Activated CD8-positive, alpha-beta memory T cell treated with anti-CD3 and anti-CD28 coated beads, Interleukin-2, amount 50 U/mL, for 1 hour (primary cell): ENCODE measurements at regions not wholly inside any gene's neighbourhood (a gene's known extent, or its start where the extent isn't known, plus 50 kb on each side); places are given as distances from the start of the nearest gene placed in this dataset.

Experiments used
- DNase-seq: peaks from one replicate; pipeline ENCODE4 v3.0.0-alpha.2; 2020; ENCODE audit errors: extremely low read depth

GRCh38 chr16:80418517-80419355 is 122.1 kb upstream of the DYNLRB2 start:
- no peak for DNase-seq

DNA sequence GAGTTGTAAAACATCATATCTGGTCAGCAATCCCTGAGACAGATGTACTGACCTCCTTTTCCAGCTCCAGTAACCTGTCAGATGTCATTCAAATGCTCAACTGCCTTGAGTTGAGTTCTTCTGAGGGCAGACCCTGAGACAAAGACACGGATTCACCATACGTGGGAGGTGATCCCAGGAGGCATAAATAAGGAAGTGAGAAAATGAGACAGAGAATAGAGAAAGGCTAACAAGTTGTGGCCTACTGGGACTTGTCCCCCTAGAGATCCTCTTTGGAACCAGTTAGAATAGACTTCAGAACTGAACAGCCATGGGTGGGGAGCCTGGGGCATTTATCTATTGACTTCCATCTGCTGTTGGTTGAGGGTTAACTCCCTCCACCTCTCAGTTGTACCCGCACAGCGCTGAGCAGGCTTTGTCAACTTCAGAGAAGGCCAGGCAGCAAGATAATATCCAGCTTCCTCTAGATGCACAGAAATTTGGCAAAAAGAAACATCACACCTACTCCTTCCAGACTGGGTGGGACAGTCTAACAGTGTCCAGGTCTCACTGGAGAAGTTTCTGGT is 123.0 kb upstream of the DYNLRB2 start:
- no peak for DNase-seq

DNA sequence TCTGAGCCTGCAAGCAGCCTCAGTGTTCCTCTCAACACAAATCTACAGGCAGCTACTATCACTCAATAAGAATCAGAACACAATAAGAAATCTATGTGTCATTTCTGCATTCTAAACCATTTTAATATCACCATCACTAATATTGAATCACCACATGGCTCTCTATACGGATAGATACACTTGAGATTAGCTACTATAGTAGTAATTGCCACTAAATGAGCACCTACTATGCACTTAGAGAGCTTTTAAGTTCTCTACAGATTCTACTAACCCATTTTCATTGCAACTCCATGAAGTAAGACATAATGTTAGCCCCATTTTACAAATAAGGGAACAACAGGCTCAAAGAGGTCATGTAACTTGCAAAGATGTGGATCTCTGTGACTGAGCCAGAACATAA is 132.8 kb upstream of the DYNLRB2 start:
- DNase-seq, result no peak

DNA sequence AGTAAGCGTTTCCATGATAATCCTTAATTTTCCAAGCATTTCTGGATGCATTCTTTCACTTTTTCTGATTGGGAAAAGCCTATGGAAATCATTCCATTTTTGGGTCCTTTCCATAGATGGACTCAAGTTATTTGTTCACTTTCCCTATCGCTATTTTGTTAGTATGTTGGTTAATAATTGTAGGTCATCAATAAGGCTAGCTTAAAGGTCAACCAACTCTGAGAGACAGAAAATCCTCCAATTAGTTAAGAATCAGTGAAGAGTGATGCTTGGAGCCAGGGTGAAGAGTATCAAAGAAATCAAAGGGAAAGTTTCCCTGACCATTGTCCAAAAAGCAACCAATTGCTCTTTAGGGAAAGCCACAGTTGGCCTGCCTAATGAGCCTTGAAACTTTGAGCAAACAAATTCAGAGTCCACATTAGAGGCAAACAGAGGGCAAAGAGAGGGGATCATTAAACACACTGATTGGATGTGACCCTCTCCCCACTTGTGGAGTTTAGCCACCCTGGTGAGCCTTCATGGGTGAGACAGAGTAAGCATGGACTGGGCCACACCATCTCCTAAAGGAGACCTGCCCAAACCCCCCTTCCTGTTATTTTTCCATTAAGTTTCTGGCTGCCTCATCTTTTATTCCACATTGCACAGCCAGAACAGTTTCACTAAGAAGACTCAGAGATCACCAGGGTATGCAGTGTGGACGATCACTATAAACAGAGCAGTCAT is 133.4 kb upstream of the DYNLRB2 start:
- no peak for DNase-seq

DNA sequence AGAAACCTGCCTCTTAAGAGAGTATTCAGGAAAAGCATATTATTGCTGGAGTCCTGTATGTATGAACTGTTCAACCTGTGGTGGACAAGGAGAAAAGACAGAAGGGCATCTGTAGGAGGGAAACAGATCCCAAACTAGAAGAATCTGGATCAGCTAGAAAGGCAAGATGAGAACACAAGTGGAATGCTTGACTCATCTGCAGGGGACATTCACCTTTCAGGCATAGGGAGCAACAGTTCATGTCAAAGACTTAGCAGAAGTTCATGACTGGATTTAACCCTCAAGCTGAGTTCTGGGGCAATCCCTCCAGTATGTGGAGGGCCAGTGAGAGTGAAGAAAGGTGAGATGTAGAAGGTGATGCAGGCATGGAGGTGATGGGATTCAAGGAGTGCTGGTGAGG is 135.9 kb upstream of the DYNLRB2 start:
- DNase-seq, result no peak

DNA sequence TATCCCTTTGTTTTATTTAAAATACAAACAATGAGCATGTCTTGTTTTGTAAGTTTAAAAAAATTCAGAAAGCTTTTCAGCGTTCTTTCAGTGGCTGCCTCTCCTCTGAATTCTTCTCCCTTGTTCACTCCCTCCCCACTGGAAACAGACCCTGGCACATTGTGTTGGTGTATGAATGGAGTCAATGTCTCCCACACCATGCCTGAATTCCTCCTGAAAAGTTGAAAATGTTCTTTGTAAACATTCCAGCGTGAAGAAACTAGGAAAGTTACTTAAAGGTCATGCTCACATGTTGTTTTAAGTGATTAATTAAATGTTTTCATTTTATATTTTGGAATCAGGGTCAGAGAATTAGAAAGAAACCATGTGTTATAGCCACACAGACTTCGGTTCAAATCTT is 136.9 kb upstream of the DYNLRB2 start:
- DNase-seq, result no peak

DNA sequence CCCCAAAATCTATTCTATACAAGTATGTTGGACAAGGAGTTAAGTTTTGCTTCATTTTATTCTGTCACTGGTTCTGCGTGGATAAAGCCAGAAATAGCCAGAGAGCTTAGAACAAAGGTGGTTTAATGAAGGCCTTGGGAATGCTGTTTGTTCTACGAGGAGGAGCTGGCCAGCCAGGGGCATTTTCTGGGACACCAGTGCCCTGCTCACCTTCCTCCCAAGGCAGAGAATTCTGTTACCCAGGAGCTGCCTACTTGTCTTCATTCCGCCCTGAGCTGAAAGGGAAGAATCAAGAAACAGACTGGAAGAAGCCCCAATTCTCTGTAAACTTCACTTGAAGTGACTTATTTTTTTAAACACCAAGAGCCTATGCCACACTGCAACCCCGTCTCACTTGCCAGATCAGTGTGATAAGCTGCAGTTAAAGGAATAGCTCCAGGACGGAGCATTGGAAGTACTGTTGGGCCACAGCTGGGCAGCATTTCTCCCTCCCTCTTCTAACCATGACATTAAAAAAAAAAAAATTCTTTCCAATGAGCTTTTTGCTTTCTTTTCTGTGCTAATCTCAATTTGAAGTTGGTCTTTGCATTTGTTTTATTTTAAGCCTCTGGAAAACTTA is 149.8 kb upstream of the DYNLRB2 start:
- DNase-seq, result no peak

DNA sequence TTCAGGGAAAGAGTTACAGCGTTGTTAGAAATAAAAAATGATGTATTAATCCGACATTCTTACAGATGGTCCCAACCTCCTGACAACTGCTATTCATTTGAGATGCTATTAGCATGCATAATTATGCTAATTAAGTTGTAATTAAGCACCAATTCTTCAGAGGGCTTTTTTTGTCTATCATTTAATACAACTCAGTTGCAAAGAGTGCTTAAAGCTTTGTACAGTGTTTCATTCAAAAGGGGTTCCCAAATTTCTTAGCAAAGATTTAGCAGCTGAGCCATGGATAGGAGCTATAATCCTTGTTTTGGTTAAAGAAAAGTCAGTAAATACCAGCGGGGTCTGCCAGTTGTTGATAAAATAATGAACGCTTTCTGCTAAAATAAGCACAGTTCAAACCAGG is 150.7 kb upstream of the DYNLRB2 start:
- DNase-seq, result no peak

- no peak for DNase-seq
These were observed 151.5 kb upstream of the DYNLRB2 start for GRCh38 chr16:80389338-80389737.

DNA sequence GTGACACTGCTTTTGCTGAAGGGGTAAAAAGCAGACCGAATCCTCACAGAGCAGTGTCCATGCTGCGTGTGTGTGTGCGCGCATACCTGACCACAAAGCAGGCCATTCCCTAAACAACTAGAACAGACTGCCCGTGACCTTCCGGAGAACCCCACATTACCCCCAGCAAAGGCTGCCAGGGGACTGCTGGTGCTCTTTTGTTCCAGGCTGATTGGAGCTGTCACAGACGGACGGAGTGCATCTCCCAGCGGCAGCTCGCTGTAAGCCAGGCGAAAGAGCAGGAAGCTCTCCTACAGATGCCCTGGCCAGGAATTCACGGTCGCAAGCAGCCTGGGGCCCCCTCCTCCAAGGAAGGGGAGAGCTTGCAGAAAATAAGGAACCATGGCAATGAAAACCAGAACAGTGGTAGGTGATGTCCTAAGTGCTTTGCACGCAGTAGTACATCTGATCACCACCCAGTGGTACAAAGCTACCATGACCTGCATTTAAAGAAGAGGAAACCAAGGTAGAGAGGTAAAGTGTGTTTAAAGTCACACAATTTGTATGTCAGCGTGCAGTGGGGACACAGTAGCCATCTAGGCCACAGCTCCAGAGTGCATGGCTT is 153.4 kb upstream of the DYNLRB2 start:
- DNase-seq, result no peak

DNA sequence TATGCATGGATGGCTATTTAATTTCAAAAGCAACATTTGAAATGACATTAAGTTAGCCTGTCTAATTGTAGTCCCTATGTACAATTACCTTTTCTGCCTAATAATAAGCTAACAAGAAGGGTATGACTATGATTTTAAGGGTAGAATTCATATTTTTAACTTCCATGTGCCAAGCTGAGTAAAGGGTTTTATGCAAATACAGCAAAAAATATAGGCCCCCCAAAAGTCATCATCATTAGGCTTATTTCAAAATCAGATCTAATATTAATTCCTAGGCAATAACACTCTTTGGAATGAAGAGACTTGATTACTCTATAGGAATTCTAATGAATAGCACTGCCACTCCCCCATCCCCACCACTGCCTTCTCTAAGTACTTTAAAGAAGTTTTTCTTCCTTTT is 155.9 kb upstream of the DYNLRB2 start:
- DNase-seq, result no peak

- no peak for DNase-seq
These were observed 160.3 kb upstream of the DYNLRB2 start for GRCh38 chr16:80380514-80380913.

DNA sequence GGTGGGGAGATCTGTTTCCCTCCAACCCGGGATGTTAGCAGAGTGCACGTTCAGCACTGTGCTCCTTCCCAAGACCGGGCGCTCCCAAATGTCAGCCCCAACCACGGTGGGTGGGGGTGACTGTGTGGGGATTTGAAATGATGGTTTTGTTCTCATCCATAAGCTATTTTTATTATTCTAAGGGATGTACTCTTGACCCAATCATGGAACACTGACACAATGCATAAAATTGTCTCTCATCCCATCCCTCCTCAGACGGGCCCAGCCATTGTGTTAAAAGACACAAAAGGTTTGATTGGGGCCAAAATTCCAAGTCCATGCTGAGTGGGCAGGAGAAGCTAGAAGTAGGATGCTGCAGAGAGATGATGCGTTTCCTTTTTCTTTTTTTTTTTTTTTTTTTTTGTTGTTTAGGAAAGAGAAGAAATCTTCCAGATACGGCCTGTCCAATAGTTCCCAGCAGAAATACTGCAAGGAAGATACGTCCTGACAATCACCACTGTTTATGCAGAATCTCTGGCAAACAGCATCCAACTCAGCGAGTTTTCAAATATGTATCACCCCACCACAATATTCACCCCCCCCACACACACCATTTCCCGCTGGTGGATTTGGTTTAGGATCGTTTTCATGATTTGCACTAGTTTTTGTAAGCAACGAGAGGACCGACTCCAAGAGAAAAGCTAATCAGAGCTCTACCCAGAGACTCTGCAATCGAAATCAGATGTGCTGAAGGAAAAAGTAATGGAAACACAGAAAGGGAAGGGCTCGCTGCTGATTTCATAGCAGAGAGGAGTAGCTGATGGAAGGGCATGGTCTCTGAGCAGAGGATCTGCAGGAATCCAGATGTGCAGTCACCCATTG is 163.5 kb upstream of the DYNLRB2 start:
- DNase-seq, result no peak

DNA sequence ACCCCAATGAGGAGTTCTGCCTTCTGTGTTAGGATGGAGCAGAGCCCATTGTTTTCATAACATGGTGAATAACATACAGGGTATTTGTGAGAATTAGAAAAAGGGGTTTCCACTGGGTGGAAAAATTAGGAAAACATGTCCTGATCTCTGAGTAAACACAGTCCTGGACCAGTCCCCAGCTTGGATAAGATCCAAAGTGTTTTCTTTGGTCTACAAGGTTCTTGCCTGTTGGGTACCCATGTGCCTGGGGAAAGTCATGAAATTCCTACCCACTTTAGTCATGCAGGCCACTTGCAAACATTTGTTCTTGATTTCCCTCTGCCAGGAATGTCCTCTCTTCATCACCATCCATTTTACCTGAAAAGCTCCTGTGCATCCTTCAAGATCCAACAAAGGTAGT is 164.8 kb upstream of the DYNLRB2 start:
- no peak for DNase-seq

DNA sequence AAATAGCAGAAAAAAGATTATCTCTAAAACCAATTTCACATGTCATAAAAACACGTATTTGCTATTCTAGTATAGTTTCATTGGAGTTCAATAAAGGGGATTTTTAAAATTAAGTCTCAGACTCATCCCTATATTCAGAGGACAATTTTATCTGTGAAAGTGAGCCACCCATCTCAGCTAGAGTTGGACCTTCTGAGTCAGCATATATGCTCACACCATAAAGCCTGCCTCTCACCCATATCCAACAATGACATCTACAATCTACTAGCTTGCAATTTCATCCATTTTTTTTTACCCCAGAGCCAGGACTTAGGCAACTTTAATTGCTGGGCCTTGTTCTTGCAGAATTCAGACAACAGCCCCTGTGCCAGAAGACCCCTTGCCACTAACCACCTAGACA is 165.3 kb upstream of the DYNLRB2 start:
- DNase-seq, result no peak

DNA sequence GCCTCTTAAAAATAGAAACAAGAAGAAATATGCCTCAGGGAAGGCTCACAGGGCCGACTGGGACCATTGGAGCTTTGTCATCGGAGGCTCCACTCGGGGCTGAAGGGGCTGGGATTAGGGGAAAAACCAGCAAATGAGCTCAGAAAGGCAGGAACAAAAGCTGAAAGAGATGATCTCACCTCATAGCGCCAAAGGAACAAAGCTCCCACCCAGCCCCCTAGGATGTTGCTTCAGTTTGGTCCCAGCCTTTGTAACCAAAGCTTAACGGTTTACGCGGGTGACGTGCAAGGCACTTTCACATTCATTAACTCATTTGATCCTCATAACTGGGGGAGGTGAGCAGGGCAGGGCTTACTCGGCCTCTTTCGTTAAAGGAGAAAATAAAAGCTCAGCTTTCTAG is 168.5 kb upstream of the DYNLRB2 start:
- DNase-seq, result no peak

DNA sequence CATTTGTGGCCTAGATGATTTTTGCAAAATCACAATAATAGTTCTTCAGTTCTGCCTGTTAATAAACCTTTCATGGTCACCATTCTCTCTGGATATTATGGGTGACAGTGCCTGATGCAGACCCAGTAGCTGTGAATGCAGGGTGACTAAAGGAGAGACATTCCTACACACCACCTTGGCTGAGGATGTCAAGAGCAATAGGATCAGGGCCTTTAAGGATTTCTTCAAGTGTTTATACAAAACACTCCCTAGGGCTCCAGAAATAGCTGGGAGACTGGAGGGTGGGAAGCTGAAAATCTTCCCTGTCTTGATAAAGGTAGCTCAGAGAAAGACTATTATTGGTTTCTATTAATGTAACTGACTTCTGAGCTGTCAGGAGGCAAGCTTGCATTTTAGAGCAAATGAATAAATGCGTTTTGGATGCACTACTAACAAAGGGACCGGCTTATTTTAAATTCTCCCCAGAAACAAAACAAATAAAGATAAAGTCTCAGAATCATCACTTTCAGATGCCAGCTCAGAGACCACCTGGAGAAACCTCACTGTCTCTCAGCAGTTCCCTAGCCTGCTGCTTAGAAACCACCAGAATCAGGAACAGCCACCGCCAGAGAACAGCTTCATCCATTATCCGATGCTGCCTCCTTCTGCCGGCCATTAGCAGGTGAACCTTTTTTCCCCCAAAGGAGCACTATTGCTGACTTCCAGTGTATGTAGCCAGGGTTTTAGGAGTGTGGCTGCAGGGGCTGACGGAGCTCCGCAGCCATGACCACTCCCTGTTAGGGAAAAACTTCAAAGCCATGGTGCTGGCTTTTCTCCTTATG is 171.4 kb upstream of the DYNLRB2 start:
- no peak for DNase-seq

- DNase-seq, result no peak
These were observed 173.6 kb upstream of the DYNLRB2 start for GRCh38 chr16:80367037-80367658.

DNA sequence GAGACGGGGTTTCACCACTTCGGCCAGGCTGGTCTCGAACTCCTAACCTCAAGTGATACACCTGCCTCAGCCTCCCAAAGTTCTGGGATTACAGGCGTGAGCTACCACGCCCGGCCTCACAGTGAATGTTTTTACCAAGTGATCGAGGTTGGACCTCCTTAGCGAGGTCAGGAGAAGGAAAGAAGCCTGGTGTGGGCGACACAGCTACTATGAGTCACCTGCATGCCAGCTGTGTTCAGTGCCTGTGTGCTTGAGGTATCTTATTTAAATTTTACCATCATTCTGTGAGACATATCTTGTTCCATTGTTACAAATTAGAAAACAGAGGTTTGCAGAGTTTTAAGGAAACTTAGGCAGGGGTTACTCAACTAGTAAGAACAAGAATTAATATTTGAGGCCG is 174.8 kb upstream of the DYNLRB2 start:
- DNase-seq, result no peak

GRCh38 chr16:80362816-80363215 is 178.0 kb upstream of the DYNLRB2 start:
- no peak for DNase-seq
